ENCODE measurements at regions not wholly inside any gene's neighbourhood (a gene's known extent, or its start where the extent isn't known, plus 50 kb on each side); places are given as distances from the start of the nearest gene placed in this dataset.

DNA sequence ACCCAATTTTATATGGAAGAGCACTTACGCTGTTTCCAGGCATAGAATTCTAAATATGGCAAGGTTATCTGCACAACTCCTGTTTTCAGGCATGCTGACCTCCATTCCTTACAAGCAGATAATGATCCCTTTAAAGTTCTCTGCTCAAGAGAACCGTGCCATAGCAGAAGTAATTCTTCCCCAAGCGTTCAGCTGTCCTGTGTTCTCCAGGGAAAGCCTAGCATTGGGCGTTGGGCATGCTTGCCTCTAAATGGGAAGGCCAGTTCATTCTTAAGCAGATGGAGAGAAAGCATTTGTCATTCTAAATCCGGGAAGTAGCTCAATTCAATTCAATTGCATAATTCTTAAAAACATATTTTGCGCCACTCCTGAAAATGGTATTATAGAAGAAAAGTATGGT, 55.7 kb upstream of the EML4 start:
- Mint-ChIP-seq H3K36me3 (ENCODE audit: insufficient read depth, unreplicated experiment) (no peaks in the 10 kb centered on the region), H3K27me3 (ENCODE audit: unreplicated experiment) (no peaks in the 10 kb centered on the region), H3K27ac (ENCODE audit: unreplicated experiment) (no peak overlapping the region), H3K4me3 (ENCODE audit: low read depth, unreplicated experiment) (no peak overlapping the region), H3K4me1 (ENCODE audit: low read depth, unreplicated experiment) (peaks cover 25% of the 10 kb centered on the region), H3K9me3 (ENCODE audit: low read depth, unreplicated experiment) (no peaks in the 10 kb centered on the region)
- intact Hi-C loops (cut with micrococcal nuclease; ENCODE audit: unreplicated experiment), result no loop called here
- TF ChIP-seq, protein P1, sequence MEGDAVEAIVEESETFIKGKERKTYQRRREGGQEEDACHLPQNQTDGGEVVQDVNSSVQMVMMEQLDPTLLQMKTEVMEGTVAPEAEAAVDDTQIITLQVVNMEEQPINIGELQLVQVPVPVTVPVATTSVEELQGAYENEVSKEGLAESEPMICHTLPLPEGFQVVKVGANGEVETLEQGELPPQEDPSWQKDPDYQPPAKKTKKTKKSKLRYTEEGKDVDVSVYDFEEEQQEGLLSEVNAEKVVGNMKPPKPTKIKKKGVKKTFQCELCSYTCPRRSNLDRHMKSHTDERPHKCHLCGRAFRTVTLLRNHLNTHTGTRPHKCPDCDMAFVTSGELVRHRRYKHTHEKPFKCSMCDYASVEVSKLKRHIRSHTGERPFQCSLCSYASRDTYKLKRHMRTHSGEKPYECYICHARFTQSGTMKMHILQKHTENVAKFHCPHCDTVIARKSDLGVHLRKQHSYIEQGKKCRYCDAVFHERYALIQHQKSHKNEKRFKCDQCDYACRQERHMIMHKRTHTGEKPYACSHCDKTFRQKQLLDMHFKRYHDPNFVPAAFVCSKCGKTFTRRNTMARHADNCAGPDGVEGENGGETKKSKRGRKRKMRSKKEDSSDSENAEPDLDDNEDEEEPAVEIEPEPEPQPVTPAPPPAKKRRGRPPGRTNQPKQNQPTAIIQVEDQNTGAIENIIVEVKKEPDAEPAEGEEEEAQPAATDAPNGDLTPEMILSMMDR (IDR thresholded peaks at IDR 0.05; ENCODE audit: unreplicated experiment), result no peak
- CTCF ChIA-PET, result interaction anchor here (1.0 kb wide), 1 partner anchor 121 kb away, joined by 3 read pairs; no protein-coding TSS in a partner anchor
- no TSS peak for BruUV-seq (replicated peaks)
- DNase-seq, result no peak

DNA sequence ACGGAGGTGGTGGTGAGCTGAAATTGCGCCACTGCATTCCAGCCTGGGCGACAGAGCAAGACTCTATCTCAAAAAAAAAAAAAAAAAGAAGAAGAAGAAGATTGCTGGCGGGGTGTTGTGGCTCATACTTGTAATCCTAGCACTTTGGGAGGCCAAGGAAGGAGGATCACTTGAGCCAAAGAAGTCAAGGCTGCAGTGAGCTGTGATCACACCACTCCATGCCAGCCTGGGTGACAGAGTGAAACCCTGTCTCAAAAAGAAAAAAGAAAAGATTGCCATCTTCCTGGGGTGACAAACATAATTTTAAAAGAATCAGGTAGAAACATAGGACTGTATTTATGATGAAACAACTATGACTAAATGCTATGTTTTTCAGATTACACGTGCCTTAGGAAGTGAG, 55.1 kb upstream of the EML4 start:
- Mint-ChIP-seq H3K4me1 (ENCODE audit: low read depth, unreplicated experiment) (peaks cover 31% of the 10 kb centered on the region), H3K4me3 (ENCODE audit: low read depth, unreplicated experiment) (no peak overlapping the region)
- intact Hi-C loops (cut with micrococcal nuclease; ENCODE audit: unreplicated experiment), result no loop called here

DNA sequence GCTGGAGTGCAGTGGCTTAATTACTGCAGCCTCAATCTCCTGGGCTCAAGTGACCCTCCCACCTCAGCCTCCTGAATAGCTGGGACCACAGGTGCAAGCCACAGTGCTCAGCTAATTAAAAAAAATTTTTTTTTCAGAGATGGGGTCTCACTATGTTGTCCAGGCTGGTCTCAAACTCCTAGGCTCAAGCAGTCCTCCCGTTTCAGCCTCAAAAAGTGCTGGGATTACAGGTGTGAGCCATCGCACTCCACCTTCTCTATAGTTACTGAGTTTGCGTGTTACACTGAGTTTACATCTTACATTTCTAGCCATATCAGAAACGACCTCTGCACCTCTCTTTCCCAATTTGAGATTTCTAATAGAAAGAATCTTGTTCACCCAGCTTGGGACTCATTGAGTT, 53.6 kb upstream of the EML4 start:
- TF ChIP-seq, protein P1 (IDR thresholded peaks at IDR 0.05; ENCODE audit: unreplicated experiment), result no peak
- CTCF ChIA-PET, result no interaction called here
- H3K9me3 Mint-ChIP-seq (ENCODE audit: low read depth, unreplicated experiment), result no peaks in the 10 kb centered on the region
- H3K4me1 Mint-ChIP-seq (ENCODE audit: low read depth, unreplicated experiment), result peaks cover 31% of the 10 kb centered on the region
- DNase-seq, result no peak
- no peaks in the 10 kb centered on the region for H3K27me3 Mint-ChIP-seq (ENCODE audit: unreplicated experiment)
- intact Hi-C loops (cut with micrococcal nuclease; ENCODE audit: unreplicated experiment), result loop anchor here (5.0 kb wide), 1 partner anchor 82 kb away; no protein-coding TSS in a partner anchor
- no peak overlapping the region for H3K27ac Mint-ChIP-seq (ENCODE audit: unreplicated experiment)
- no TSS peak for BruUV-seq (replicated peaks)
- no peak overlapping the region for H3K4me3 Mint-ChIP-seq (ENCODE audit: low read depth, unreplicated experiment)
- H3K36me3 Mint-ChIP-seq (ENCODE audit: insufficient read depth, unreplicated experiment), result no peaks in the 10 kb centered on the region

More for the DNA sequence above, 55.1 kb upstream of the EML4 start:
- Mint-ChIP-seq H3K36me3 (ENCODE audit: insufficient read depth, unreplicated experiment) (no peaks in the 10 kb centered on the region), H3K27me3 (ENCODE audit: unreplicated experiment) (no peaks in the 10 kb centered on the region), H3K27ac (ENCODE audit: unreplicated experiment) (no peak overlapping the region), H3K9me3 (ENCODE audit: low read depth, unreplicated experiment) (no peaks in the 10 kb centered on the region)
- no TSS peak for BruUV-seq (replicated peaks)
- CTCF ChIA-PET, result no interaction called here
- no peak for DNase-seq
- TF ChIP-seq, protein P1 (IDR thresholded peaks at IDR 0.05; ENCODE audit: unreplicated experiment), result no peak

DNA sequence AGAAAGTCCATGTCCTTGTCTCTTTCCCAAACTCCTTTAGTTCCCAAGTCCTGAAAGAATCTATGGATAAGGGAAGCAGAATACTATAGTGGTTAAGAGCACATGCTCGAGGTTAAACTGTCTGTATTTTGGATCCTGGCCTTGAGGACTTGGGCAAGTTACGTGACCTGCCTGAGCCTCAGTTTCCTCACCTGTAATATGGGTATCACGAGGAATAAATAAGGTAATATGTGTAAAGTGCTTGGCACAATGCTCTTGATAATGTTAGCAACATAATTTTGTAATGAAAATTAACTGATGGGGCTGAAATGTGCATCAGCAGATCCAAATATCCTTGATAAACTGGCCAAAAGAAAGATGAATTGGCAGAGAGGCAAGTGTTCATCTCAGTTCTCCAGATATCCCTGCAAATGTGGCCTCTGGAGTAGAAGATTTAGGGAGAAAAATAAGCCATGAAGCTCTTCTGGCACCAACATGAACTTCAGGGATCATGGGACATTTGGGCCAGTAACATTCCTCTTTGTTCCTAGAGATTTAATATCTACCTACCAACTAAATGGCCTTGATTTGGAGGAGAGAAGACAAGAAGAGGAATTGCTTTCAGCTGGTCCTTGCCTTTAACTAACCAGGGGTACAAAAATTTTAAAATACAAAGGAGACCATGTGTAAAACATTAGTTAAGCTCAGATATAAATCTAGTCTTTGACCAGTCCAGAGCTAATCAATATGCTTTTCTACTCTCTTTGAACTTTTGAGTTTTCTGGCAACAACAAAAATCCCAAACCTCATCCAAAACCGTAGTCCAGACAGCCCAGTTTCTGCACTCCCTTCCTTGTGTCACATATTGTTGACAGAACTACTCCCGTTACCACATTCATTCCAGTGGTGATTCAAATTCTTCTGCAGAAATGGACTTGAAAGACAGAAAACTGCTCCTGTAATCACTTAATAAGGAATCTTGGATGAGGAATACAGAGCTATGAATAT, 52.7 kb upstream of the EML4 start:
- no TSS peak for BruUV-seq (replicated peaks)
- no peak overlapping the region for H3K27ac Mint-ChIP-seq (ENCODE audit: unreplicated experiment)
- H3K36me3 Mint-ChIP-seq (ENCODE audit: insufficient read depth, unreplicated experiment), result no peaks in the 10 kb centered on the region
- no peaks in the 10 kb centered on the region for H3K27me3 Mint-ChIP-seq (ENCODE audit: unreplicated experiment)
- no peak for DNase-seq
- H3K4me1 Mint-ChIP-seq (ENCODE audit: low read depth, unreplicated experiment), result peaks cover 31% of the 10 kb centered on the region
- CTCF ChIA-PET, result interaction anchor here (1.1 to 1.4 kb wide), 2 partner anchors 24 to 122 kb away, joined by 3 to 4 read pairs; no protein-coding TSS in a partner anchor
- TF ChIP-seq, protein P1 (IDR thresholded peaks at IDR 0.05; ENCODE audit: unreplicated experiment), result no peak
- intact Hi-C loops (cut with micrococcal nuclease; ENCODE audit: unreplicated experiment), result loop anchor here (5.0 kb wide), 1 partner anchor 81 kb away; no protein-coding TSS in a partner anchor
- H3K9me3 Mint-ChIP-seq (ENCODE audit: low read depth, unreplicated experiment), result peaks cover under 1% of the 10 kb centered on the region
- no peak overlapping the region for H3K4me3 Mint-ChIP-seq (ENCODE audit: low read depth, unreplicated experiment)
